Thoracic aorta (tissue), 2 donors: ENCODE measurements at regions not wholly inside any gene's neighbourhood (a gene's known extent, or its start where the extent isn't known, plus 50 kb on each side); places are given as distances from the start of the nearest gene placed in this dataset.
"Not testable (repeated sequence)": the region's sequence is repeated elsewhere in the genome, so short reads cannot be mapped to it uniquely, and the experiment has no call there.

ENCODE experiments used
- ATAC-seq: fragments of 150-250 bp; one replicate; pipeline ENCODE4 v1.8.0; 2017; ENCODE audit warnings: low read depth; ENCODE audit not compliant: insufficient number of reproducible peaks, low FRiP score
- DNase-seq: peaks from one replicate; pipeline ENCODE4 v3.0.0-alpha.2; 2020; ENCODE audit warnings: low spot score
- H3K27ac ChIP-seq, 2 donors: fragments of 200-600 bp; sonication (generic); 1 replicate in 1 of 2; 2 replicates in 1 of 2; pipeline ENCODE4 v1.5.1; 2016; ENCODE audit warnings: mild to moderate bottlenecking in 2 of 2, moderate library complexity in 2 of 2
- H3K27me3 ChIP-seq: fragments of 200-600 bp; sonication (generic); replicated peaks from 2 replicates; pipeline ENCODE4 v1.6.0; 2016; ENCODE audit warnings: mild to moderate bottlenecking; ENCODE audit not compliant: insufficient read depth
- H3K36me3 ChIP-seq: fragments of 200-600 bp; sonication (generic); one replicate; pipeline ENCODE4 v1.5.1; 2016
- H3K4me1 ChIP-seq, 2 donors: fragments of 200-600 bp; sonication (generic); 1 replicate in 1 of 2; 2 replicates in 1 of 2; pipeline versions ENCODE4 v1.5.1 to v1.6.0; 2016; ENCODE audit warnings: low read depth in 2 of 2, mild to moderate bottlenecking in 1 of 2; ENCODE audit not compliant: control insufficient read depth in 1 of 2
- H3K4me3 ChIP-seq: fragments of 200-600 bp; sonication (generic); 2 replicates; pipeline ENCODE4 v1.5.1; 2016; ENCODE audit warnings: mild to moderate bottlenecking
- H3K9me3 ChIP-seq: fragments of 200-600 bp; sonication (generic); 2 replicates; pipeline ENCODE4 v1.5.1; 2016
- CTCF ChIP-seq: fragments of 200-600 bp; sonication (generic); IDR thresholded peaks from one replicate; pipeline ENCODE4 v1.5.1; 2019; ENCODE audit warnings: antibody characterized with exemption

- no peak overlapping the region for H3K27ac ChIP-seq
- H3K36me3 ChIP-seq, result no peaks in the 10 kb centered on the region
- no peak for TF ChIP-seq CTCF
- no peaks in the 10 kb centered on the region for H3K9me3 ChIP-seq
- no peak overlapping the region for H3K4me3 ChIP-seq
- DNase-seq (no peak), ATAC-seq (no peak)
- H3K27me3 ChIP-seq, result no peaks in the 10 kb centered on the region
- H3K4me1 ChIP-seq, result no peaks in the 10 kb centered on the region
Observed at GRCh38 chr4:170476351-170476750, 386.6 kb upstream of the AADAT start.

GRCh38 chr4:170465429-170465828 is 375.7 kb upstream of the AADAT start:
- Histone ChIP-seq H3K27ac (no peak overlapping the region), H3K9me3 (no peaks in the 10 kb centered on the region), H3K27me3 (no peaks in the 10 kb centered on the region), H3K4me3 (no peak overlapping the region), H3K36me3 (no peaks in the 10 kb centered on the region), H3K4me1 (no peaks in the 10 kb centered on the region)
- no peak for DNase-seq
- no peak for TF ChIP-seq CTCF
- no peak for ATAC-seq

GRCh38 chr4:170464614-170465197 is 374.9 kb upstream of the AADAT start:
- no peaks in the 10 kb centered on the region for H3K4me1 ChIP-seq
- H3K27ac ChIP-seq, result no peak overlapping the region
- ATAC-seq, result no peak
- no peaks in the 10 kb centered on the region for H3K27me3 ChIP-seq
- TF ChIP-seq CTCF, result no peak
- H3K36me3 ChIP-seq, result no peaks in the 10 kb centered on the region
- no peaks in the 10 kb centered on the region for H3K9me3 ChIP-seq
- DNase-seq, result no peak
- H3K4me3 ChIP-seq, result no peak overlapping the region

GRCh38 chr4:170446782-170447181 is 357.0 kb upstream of the AADAT start:
- H3K27ac ChIP-seq, result no peak overlapping the region
- no peaks in the 10 kb centered on the region for H3K4me1 ChIP-seq
- ATAC-seq, result no peak
- peaks cover 2% of the 10 kb centered on the region for H3K9me3 ChIP-seq
- H3K4me3 ChIP-seq, result no peak overlapping the region
- no peaks in the 10 kb centered on the region for H3K27me3 ChIP-seq
- no peak for TF ChIP-seq CTCF
- no peaks in the 10 kb centered on the region for H3K36me3 ChIP-seq
- no peak for DNase-seq

- H3K4me1 ChIP-seq, H3K27ac ChIP-seq, H3K27me3 ChIP-seq, H3K9me3 ChIP-seq, DNase-seq, H3K36me3 ChIP-seq, ATAC-seq, H3K4me3 ChIP-seq: not testable (repeated sequence)
Observed at GRCh38 chr4:170441146-170441545, 351.4 kb upstream of the AADAT start.

- ATAC-seq, result no peak
- Histone ChIP-seq H3K9me3 (no peaks in the 10 kb centered on the region), H3K36me3 (no peaks in the 10 kb centered on the region), H3K4me3 (no peak overlapping the region), H3K27ac (no peak overlapping the region), H3K27me3 (no peaks in the 10 kb centered on the region), H3K4me1 (no peaks in the 10 kb centered on the region)
- no peak for DNase-seq
- no peak for TF ChIP-seq CTCF
Observed at GRCh38 chr4:170428929-170429328, 339.2 kb upstream of the AADAT start.
